Body of pancreas (tissue), 4 donors: ENCODE measurements at regions not wholly inside any gene's neighbourhood (a gene's known extent, or its start where the extent isn't known, plus 50 kb on each side); places are given as distances from the start of the nearest gene placed in this dataset.

Experiments used
- POLR2A ChIP-seq, 3 donors: fragments of 450-650 bp; IDR thresholded peaks; one replicate each; pipeline ENCODE4 v1.6.1; 2016; ENCODE audit warnings: antibody characterized with exemption in 3 of 3, mild to moderate bottlenecking in 2 of 3
- TF ChIP-seq, protein P1 (sequence below), 7 experiments: fragments of 450-650 bp in 4 of 7; fragments of 200-600 bp in 3 of 7; sonication (generic) in 3 of 7; IDR thresholded peaks; one replicate each; pipeline ENCODE4 v1.5.1; 2016 to 2019; ENCODE audit warnings: antibody characterized with exemption in 7 of 7

DNA sequence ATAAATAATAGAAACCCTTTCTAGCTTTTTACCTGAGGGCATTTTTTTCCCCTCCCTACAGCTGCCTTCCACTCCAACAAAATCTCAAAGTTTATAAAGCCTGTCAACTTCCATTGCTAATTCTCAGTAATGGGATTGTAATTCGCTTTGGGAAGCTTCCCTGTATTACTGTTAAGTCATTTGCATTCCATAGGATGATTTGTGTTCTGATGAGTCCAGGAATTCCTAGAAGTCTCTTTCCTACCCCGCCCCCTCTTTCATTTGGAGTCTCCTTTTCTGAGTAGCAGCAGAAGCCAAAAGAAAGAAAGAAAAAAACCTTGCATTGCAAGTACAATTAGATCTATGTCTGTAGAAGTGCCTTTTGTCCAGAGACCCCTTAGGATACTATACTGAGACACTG is 1033.3 kb downstream of the IGSF11 start:
- TF ChIP-seq, protein P1, sequence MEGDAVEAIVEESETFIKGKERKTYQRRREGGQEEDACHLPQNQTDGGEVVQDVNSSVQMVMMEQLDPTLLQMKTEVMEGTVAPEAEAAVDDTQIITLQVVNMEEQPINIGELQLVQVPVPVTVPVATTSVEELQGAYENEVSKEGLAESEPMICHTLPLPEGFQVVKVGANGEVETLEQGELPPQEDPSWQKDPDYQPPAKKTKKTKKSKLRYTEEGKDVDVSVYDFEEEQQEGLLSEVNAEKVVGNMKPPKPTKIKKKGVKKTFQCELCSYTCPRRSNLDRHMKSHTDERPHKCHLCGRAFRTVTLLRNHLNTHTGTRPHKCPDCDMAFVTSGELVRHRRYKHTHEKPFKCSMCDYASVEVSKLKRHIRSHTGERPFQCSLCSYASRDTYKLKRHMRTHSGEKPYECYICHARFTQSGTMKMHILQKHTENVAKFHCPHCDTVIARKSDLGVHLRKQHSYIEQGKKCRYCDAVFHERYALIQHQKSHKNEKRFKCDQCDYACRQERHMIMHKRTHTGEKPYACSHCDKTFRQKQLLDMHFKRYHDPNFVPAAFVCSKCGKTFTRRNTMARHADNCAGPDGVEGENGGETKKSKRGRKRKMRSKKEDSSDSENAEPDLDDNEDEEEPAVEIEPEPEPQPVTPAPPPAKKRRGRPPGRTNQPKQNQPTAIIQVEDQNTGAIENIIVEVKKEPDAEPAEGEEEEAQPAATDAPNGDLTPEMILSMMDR (IDR thresholded peaks at IDR 0.05): no peak
- TF ChIP-seq POLR2A (IDR thresholded peaks at IDR 0.05): no peak
